Left ventricle myocardium superior (tissue), 1 donor: ENCODE measurements at regions not wholly inside any gene's neighbourhood (a gene's known extent, or its start where the extent isn't known, plus 50 kb on each side); places are given as distances from the start of the nearest gene placed in this dataset.
A peak's percentile ranks its signal among the peaks of the same experiment; 100 is the strongest.
"Not testable (repeated sequence)": the region's sequence is repeated elsewhere in the genome, so short reads cannot be mapped to it uniquely, and the experiment has no call there.

Experiments
- ATAC-seq: fragments of 200-7000 bp; cut with Tn5 transposase; one replicate; pipeline ENCODE4 v1.9.1; 2020; ENCODE audit warnings: mild to moderate bottlenecking, moderate library complexity
- DNase-seq: peaks from one replicate; pipeline ENCODE4 v3.0.0-alpha.2; 2020
- intact Hi-C: fragments of 100-400 bp; cut with micrococcal nuclease; formaldehyde crosslinking; loops from one replicate; pipeline ENCODE4 v1.11.0; 2022
- donor health status: DM: no; HTN: yes; CAD: no; lungs with severe emphysema.

DNA sequence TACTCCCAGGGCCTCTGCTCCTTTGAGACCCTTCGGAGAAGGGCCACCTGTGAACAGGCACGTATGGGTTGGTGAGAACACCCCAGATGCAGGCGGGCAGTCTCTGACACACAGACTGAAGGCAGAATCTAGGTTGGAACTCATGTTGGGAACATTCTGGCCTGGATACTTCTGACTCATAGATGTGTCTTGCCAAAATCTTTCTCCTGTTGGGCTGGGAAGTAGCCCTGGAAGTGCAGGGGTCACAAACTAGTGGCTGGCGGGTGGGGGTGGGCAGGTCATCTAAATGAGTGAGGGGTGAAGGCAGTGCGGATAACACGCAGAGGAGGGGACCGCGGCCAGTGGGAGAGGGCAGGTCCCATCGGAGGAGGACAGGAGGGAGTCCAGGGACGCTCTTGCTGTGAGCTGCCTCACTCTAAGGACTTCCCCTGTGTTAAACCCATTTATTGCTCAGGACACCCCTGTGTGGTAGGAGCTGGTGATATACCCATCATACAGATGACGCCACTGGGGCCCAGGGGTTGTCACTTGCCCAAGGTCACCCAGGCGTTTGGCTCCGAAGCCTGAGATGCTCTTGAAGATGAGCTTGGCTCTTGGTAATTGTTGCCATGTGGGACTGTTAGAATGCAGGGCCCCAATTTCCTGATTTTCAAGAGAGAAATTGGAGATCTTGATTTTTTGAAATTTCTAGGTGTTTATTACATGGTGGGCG, 181.0 kb downstream of the PTPRU start:
- intact Hi-C loops, result no loop called here
- ATAC-seq (peak; percentile 87), DNase-seq (no peak)

DNA sequence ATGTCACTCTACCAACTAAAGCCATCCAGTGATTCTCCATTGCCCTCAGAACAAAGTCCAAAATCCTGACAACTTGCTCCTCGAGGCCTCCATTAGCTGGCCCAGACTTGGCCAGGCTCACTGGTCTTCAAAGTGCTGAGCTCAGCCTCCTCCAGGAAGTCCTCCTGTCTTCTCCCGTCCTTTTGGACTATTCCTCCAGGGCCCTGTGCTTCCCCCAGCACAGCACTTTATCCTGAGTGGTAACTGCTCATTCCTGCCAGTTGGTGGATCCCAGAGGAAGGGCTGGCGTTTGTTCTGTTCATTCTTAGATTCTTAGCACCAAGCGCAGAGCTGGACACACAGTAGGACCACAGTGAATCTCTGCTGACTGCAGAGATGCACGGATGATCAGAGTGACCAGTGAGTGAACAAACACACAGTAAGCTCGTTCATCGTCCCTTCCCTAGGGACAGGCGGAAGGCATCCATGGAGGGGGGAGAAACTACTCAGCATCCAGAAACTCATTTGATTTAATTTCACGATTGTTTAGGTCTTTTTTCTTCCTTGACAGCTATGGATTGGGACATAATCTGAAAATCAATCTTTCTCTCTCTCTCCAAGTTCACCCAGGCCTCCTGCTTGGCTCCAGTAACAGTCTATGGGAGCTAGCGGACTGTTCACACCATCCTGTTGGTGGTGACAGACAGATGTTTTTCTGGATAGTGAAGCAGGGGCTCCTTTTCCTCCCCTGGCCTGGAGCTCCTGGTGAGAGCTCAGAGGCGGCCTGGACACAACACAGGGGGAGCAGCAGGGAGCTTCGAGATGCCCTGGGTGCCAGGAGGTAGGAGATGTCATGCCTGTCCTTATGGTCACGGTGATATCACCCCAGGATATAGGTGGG, 180.2 kb downstream of the PTPRU start:
- intact Hi-C loops, result no loop called here
- DNase-seq (no peak), ATAC-seq (peak; percentile 75)

DNA sequence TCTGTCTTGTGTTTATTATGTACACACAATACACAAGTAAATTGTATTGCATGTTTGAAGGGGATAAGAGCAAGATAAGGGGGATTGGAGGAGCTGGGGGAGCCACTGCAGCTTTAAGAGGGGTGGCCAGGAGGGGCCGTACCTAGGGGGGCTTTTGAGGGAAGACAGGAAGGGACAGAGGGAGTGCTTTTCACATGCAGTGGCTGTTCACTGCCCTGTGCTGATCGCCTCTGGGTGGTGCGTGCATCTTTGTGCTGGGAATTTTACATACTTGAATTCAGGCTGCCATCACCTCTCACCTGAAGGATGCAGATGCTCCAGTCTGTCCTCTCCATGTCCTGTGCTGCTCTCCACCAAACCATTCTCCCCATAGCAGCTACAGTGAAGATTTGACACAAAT, 179.5 kb downstream of the PTPRU start:
- intact Hi-C loops, result no loop called here
- DNase-seq (no peak), ATAC-seq (no peak)

DNA sequence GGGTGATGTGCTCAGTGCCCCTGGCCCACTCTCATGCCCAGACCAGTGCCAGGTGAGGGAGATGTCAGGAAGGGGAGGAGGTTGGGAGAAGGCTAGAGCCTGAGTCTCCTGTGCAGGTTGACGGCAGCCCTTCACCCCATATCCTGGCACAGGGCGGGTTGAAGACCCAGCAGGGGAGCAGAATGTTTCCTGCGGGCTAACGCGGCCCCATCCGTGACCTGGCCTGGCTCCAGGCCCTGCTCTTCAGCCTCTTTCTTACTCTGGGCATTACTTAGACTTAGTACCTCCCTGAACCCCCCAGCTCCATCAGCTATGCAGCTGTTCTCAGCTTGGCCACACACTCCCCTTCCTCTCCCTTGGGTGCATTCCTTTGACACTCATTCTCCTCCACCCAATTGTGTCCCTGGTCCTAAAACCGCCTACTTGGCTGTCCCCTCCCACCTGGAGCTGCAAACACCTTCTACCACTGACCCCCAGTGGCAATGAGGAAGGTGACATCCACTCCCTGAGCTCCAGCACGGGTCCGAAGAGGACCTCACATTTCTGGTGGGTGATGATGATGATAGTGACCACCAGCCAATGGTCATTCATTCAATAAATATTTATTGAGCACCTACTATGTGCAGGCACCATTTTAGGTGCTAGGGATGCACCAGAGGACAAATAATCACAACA, 179.0 kb downstream of the PTPRU start:
- no peak for ATAC-seq
- intact Hi-C loops, result no loop called here
- no peak for DNase-seq

DNA sequence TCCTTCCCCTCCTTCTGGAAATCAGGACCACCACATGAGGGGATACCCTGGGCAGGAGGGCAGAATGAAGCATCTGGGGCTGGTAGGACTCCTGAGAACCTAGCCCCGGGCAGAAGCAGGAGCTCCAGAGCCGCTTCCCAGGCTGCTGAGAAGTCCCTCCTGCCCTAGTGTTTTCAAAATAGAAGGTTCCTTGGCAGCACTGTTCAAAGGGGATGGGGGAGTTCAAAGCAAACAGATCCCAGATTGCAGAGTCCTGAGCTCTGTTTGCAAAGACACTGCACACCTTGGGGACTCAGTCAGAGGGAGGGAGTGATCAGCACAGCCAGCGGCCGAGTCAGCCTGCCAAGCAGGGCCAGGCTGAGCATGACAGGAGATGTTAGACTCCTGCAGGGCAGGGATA, 177.8 kb downstream of the PTPRU start:
- intact Hi-C loops, result no loop called here
- DNase-seq (no peak), ATAC-seq (no peak)

DNA sequence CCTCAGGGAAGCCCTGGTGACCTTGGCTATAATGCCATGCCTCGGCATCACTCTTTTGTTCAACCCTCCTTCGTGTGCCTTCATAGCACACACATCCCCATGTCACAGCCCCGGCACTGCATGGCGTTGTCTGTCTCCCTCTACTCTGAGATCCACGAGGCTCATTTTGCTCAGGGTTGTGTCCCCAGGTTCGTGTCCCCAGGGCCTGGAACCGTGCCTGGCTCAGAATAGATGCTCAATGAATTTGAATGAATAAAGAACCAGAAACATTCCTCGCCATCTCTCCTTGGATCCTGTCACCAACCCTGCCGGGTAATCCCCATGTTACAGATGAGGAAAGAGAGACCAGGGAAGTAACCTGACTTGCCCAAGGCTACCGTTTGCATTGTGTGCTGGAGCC, 177.3 kb downstream of the PTPRU start:
- intact Hi-C loops, result no loop called here
- no peak for DNase-seq
- ATAC-seq, result no peak

DNA sequence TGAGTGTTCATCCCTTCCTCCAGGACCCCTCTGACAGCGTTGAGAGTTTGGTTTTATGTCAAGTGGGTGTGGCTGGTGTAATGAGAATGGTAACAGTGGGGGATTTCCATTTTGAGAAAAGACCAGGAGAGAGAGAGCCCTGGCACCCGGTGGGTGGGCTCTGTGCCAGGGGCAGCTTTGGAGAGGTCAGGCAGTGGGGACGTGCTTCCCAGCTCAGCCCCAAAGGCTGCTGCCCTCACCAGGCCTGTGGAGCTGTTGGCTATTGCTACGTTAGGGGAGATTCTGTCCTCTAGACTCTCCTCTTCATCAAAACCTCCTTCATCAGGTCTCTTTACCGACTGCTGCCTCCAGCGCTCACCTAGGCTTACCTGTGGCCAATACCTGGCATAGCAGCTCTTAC, 176.3 kb downstream of the PTPRU start:
- DNase-seq, result no peak
- intact Hi-C loops, result no loop called here
- no peak for ATAC-seq

DNA sequence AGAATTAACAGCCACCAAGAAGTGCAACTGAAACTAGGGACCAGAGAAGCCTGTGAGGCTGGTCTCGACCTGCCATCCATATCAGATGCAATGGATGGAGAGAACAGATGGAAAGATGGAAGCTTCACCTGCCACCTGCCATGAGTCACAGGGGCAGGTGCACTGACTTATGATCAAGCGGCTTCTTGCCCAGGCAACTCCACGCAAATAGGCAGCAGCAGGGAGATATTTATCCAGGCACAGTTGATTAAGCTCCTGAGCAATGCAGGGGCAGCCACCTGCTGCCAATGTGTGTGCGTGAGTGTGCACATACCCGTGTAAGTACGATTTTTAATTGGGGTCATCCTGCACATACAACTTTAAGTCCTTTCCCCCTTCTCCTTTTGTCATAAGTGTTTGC, 174.2 kb downstream of the PTPRU start:
- ATAC-seq, result no peak
- DNase-seq, result no peak
- intact Hi-C loops, result no loop called here

DNA sequence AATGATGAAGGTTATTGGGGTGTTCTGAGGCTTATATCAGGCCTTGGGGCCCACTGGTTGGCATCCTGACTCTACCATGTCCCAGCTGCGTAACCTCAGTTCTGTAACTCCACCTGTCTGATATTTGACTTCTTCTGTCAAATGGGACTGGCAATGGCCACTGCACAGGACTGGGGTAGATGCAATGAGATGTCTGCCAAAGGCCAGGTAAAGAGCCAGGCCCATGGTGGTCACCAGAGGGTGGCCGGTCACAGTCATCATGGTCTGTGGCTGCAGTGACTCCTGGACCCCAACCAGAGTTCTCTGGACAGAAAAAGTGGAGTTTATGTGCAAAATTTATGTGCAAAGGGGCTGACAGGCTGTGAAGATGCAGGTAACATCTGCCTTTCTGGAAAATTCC, 173.3 kb downstream of the PTPRU start:
- ATAC-seq, result no peak
- no peak for DNase-seq
- intact Hi-C loops, result no loop called here

DNA sequence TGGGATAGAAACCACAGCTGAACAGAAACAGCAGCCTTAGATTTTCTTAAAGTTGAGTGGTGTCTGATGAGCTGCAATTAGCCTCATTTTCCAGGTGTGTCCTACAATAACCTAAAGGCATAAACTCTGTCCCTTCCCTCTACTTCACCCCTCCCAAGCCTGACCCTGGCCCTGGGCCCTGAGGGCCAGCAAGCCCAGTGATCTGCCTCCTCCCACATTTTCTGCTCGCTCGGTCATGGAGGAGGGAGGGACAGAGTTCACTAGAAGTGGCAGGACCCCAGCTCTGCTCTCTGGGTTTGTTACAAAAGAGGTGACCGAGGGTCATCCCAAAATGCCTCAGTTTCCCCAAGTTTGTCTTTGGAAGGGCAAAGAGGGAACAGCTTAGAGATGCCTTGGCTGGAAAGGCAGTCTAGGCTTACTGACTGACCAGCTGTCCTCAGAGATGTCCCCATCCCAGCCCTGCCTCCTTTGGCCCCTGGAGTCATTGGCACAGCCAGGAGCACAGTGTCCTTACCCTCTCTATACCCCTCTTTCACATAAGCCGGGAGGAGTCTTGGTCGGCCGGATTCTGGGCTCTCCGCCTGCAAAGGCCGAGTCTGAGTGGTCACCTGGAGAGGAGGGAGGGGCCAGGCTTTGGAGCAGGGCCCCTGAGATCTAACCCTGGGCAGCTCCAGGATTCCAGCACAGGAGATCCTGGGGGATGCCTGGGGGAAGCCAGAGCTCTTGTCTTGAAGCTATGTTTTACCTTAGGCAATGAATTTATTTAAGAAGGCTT, 172.7 kb downstream of the PTPRU start:
- intact Hi-C loops, result no loop called here
- ATAC-seq (no peak), DNase-seq (no peak)

DNA sequence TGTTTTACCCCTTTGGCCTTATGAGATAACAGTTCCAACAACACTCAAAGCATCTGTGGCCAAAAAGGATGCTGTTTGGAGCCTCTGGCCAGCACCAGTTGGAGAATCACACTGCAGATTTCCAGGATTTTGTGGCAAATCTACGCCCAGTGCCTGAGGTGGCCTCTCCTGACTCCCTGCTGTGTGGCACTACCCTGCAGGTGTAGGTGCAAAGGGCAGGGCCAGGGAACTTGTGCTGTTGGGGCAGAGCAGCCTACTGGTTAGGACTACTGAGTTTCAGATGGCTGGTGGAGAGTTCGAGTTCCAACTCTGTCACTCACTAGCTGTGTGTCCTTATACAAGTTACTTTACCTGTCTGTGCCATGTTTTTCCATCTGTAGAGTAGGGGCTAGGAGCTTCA, 170.5 kb downstream of the PTPRU start:
- intact Hi-C loops, result no loop called here
- DNase-seq (no peak), ATAC-seq (no peak)

DNA sequence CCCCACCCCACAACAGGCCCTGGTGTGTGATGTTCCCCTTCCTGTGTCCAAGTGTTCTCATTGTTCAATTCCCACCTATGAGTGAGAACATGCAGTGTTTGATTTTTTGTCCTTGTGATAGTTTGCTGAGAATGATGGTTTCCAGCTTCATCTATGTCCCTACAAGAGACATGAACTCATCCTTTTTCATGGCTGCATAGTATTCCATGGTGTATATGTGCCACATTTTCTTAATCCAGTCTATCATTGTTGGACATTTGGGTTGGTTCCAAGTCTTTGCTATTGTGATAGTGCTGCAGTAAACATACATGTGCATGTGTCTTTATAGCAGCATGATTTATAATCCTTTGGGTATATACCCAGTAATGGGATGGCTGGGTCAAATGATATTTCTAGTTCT, 163.9 kb downstream of the PTPRU start:
- ATAC-seq, intact Hi-C loops, DNase-seq: not testable (repeated sequence)

DNA sequence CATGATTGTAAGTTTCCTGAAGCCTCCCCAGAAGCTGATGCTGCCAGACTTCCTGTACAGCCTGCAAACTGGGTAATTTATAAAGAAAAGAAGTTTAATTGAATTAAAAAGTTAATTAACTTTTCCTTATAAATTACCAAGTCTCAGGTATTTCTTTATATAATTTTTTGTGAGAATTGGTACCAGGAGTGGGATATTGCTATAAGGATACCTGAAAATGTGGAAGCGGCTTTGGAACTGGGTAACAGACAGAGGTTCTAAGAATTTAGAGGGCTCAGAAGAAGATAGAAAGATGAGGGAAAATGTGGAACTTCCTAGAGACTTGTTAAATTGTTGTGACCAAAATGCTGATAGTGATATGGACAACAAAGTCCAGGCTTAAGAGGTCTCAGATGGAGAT, 163.1 kb downstream of the PTPRU start:
- intact Hi-C loops, result no loop called here
- ATAC-seq (no peak), DNase-seq (no peak)

DNA sequence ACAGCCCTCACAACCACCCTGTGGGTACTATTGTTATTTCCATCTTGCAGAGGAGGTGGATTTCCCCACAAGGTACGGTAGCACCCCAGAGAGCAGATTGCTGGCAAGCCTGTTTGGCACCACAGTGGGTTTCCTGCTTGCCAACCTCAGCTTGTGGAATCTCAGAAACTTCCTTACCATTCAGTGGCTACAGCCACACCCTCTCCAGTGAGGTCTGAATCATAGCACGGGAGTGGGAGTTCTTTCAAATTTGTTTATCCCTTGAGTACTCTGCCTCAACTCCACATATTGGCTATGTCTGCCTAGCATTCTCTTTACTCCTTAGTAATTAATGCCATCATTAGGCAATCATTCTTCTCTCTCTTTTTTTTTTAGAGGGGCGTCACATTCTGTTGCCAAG, 162.1 kb downstream of the PTPRU start:
- DNase-seq (no peak), ATAC-seq (no peak)
- intact Hi-C loops, result no loop called here

DNA sequence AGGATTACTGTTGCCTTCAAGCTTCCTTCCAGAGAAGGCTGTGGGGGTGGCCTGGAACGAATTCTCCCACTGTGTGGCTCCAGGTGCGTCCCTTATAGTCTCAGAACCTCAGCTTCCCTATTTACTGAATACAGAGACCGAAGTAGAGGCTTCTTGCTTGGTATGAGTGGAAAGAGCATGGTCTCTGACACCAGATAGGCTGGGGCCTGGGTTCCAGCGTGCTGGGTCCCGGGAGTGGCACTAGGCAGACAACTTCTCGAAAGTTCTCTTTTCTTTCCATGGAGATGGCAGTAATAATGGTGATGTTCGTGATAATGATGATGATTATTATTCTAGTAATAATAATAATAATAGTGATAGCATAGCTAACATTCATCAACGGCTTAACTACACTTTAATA, 161.7 kb downstream of the PTPRU start:
- DNase-seq (no peak), ATAC-seq (no peak)
- intact Hi-C loops, result no loop called here

DNA sequence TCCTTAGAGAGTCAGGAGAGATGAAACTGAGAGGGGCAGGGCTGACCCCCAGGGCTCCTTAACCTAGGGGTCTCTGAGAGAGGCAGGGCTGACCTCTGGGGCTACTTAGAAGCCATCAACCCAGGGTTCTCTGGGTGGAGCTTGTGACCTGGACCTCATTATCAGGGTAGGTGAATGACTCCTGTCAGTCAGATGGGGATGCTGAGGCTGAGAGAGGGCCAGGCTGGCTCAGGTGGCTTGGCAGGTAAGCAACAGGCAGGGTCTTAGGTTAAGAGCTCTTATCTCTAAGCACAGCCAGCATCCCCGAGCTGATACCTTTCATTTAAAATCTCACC, 160.9 kb downstream of the PTPRU start:
- DNase-seq (no peak), ATAC-seq (no peak)
- intact Hi-C loops, result no loop called here

DNA sequence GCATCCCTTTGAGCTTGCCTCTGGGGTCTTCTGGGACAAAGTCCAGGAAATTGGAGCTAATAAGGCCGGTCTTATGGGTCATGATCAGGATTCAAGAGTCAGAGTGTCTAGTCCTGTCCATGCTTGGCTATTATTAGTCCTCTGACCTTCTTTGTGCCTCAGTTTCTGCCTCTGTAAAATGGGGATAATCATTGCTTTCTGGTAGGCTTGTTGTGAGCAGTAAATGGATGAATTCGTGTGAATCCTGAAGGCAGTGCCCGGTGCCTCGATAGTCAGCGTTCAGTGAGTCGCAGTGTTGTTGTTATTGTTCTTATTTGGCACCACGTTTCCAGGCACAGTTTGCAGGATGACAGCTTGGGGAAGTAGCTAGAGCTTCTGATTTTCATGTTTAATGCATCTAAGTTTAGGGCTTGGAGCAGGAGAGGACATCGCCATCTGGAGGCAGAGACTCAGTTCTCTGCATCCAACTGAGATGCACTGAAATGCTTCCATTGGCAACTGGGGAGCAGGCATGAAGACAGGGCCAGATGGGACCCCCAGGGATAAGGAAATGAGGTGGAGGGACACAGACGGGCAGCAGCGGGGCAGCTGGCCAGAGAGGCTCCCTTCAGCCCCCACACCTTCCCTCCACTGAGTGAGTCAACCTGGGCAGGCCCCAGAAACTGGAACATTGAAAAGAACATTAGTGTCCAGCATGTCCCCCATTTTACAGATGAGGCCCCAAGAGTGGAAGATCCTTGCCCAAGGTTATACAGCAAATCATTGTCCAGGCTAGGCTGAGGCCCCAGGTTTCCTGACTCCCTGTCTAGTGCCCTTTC, 160.3 kb downstream of the PTPRU start:
- ATAC-seq (no peak), DNase-seq (no peak)
- intact Hi-C loops, result no loop called here

DNA sequence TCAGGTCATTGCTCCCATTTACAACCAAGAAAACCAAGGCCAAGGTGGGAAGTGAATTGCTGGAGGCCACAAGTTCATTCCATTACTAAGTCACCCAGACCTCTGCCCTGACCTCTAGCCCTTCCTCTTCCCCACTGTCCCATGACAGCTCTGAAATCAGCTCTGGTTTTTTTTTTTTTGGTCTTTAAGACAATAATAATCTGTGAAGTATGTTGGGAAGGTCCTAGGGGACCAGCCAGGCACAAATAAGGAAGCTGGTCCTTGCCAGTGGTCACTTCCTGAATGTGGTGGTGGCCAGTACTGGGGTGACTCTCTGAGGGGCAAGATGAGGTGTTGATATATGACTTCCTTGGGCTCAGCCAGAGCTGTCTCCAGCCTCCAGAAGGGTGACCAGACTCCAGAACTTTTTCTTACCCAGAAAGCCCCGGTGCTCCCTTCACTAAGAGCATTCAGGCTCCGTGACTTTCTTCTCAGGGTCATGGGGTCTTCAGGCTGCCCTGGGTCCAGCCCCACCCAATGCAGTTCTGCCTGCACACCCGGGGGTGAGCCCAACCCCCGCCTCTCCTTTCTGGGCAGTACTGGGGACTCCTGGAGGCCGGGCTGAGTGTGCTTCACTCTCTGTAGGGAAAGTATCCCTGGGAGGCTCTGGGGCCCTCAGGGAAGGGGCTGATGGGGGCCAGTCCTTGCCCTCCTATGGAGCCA, 159.6 kb downstream of the PTPRU start:
- intact Hi-C loops, result no loop called here
- DNase-seq, result no peak
- no peak for ATAC-seq
